Hematopoietic multipotent progenitor cell treated with erythropoietin and hydrocortisone succinate and interleukin-3 and kit ligand, for 8 days (in vitro differentiated cells): ENCODE measurements at regions not wholly inside any gene's neighbourhood (a gene's known extent, or its start where the extent isn't known, plus 50 kb on each side); places are given as distances from the start of the nearest gene placed in this dataset.
A peak's percentile ranks its signal among the peaks of the same experiment; 100 is the strongest.
"Not testable (repeated sequence)": the region's sequence is repeated elsewhere in the genome, so short reads cannot be mapped to it uniquely, and the experiment has no call there.

Experiments
- DNase-seq: peaks from one replicate; pipeline ENCODE4 v3.0.0-alpha.2; 2015

DNA sequence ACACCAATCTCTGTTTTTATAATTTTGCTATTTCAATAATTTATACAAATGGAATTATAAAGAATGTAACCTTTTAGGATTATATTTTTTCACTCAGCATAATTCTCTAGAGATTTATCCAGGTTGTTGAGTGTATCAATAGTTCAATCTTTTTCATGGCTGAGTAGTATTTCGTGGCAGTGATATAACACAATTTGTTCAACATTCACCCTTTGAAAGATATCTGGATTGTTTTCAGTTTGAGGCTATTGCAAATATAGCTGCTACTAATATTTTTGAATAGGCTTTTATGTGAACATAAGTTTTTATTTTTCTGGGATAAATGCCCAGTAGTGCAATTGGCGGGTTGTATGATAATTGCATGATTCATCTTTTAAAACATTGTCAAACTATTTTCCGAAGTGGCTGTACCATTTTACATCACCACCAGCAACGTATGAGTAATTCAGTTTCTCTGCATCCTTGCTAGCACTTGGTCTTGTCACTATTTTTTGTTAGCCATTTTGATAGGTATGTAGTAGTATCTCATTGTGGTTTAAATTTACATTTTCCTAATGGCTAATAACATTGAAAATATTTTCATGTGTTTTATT is 55.6 kb upstream of the ABCD3 start:
- no peak for DNase-seq

DNA sequence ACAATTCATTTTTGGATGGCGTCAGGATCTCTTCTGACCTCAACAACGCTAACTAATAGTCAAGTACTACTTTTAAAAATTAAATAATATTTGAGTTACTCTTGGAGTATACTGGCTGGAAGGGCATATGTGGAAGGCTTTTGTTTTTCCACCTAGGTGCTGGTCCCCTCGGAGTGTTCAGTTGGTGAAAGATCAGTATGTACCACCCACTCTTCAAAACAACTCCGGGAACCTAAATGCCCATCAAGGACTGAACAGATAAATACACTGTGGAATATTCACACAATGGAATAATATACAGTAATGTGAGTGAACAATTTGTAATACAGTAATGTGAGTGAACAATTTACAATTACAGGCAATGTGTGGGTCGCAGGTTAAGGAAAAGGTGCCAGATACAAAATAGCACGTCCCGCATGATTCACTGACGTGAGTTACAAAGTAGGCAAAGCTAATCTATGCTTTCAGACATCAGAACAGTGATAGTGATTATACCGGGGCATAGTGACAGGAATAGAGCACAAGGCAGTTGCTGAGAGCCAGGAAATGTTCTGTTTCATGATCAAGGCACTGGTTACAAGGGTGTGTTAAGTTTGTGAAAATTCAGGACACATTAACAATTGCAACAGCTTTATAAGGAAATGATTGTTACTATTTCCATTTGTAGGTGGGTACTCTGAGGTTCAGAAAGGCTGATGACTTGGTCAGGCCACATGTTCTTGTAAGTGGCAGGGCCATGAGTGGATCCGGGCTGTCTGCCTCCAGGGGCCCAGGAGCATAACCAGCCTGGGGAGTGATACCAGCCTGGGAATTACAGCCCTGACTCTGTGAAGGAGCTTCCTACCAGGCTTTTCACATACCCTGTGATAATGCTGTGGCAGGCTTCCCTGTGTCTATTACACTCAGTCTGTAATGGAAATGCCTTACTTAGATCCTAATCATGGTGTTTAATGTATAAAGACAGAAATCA is 59.3 kb upstream of the ABCD3 start:
- DNase-seq = no peak

DNA sequence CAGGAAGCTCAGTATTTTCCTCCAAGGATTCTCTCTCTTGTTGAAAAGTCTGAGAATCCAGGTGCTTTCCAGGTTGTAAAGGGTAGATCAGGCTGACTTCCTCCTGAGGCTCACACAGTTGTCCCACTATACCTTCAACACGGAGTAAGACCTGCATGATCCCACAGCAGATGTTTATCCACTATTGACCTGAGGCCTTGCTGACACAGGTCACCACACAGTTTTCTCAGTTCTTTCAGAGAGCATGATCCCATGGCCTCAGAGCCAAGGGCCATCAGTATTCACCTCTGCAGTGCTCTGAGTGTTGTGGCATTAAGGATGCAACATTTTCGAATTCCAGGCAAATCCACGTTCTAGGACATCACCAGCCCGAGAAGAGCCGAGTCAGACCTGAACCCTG is 60.5 kb upstream of the ABCD3 start:
- DNase-seq = no peak

DNA sequence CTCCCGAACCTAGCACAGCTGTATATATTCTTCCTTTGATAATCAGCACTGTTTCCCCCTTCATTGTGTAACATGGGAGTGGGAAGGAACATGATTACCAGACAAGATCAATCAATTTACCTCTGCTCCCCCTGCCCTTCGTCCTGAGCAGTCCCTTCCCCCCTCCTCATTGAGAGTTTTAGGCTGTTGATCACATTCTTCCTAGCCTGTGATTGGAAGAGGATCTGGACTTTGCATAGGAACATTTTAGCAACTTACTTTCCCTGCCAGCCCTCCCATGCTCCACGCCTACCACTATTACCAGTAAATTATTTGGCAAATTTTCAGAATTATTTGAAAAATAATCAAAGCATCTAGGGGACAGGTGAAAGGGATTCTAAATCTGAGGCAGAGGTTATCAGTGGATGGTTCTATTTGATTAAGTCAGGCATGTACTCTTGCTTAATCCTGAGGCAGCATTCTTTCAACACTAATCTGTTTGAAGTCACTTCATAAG is 62.7 kb upstream of the ABCD3 start:
- no peak for DNase-seq

DNA sequence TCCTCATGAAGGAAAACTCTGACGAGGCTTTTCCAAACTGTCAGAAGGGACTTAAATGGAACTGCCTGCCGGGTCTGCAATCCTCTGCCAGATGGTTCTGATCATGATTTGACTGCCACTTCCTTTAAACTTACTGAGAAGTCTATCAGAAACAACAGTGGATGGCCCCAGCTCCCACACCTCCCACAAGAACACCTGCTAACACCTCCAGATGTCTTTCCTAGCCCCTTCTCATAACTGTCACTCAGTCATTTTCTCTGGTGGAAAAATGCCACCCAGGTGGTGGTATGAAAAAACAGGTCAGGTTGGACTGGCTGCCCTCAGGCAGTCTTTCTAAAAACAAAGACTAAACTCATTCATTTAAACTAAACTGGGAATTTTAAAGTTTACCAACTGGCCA is 66.7 kb upstream of the ABCD3 start:
- DNase-seq = no peak

DNA sequence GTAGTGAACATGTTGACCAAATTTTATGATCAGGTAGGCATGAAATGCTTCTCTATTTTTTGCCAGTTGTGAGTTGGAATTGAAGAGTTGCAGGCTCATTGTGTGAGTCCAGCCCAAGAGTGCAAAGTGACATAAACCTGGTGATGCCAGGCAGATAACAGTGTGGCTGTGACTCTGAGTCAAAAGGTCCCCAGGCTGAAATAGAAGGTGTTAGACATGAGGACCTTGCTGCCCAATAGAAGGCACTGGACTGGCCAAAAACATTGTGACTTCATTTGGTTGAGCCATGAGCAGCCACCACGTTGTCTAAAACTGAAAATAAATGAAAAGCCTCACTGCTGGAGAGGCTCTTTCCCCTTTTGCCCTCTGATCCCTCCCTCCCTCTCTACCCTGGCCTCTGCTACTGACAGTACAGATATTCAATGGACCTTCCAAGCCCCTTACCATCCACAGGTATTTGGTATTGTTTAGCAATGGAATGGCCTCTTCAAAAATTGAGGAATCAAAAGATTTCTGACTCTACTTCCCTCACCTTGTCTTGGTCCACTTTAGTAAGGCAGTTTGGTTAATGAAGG is 67.8 kb upstream of the ABCD3 start:
- DNase-seq = no peak

DNA sequence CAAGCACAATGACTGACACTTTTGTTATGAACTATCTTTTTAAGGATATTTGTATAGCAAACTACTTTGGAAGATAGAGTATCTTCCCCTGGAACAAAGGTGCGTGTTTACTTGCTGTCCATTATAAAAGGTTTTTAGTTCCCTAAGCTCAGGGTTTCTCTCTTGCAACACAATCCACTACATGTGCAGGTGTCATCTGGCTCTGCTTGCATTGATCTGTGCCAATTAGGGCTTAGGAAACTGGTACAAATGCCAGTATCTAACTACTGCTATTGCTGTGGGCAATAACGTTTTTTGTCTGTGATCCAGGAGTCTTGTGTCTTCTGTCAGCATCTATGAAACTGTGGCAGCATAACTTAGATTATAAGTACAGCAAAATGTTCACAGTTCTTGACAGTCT is 68.3 kb upstream of the ABCD3 start:
- no peak for DNase-seq

DNA sequence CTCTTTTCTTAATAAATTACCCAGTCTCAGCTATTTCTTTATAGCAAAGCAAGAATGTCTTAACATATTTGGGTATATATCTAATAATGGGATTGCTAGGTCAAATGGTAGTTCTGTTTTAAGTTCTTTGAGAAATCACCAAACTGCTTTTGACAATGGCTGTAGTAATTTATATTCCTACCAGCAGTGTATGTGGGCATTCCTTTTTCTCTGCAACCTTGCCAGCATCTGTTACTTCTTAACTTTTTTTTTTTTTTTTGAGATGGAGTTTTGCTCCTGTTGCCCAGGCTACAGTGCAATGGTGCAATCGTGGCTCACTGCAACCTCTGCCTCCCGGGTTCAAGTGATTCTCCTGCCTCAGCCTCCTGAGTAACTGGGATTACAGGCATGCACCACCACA is 69.8 kb upstream of the ABCD3 start:
- DNase-seq = not testable (repeated sequence)

DNA sequence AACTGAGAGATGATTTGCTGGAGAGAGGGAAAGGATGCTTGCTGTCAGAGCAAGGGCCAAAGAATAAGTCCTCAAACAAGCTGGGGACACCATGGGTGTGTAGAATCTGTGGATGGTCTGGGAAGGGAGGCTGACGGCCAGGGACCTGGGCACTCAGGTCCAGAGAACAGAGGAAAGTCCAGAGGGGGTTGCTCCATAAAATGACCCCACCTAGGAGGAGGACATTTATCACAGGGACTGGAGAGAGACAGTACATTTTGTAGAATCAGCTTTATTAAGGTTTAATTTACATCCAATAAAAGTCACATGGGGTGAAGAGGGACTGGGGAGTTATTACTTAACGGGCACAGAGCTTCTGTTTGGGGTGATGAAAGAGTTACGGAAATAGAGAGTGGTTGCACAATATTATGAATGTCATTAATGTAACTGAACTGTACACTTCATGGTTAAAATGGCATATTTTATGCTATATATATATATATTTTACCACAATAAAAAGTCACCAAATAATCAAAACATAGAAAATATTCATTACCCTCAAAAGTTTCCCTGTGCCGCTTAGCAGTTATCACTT is 73.0 kb upstream of the ABCD3 start:
- DNase-seq = no peak

DNA sequence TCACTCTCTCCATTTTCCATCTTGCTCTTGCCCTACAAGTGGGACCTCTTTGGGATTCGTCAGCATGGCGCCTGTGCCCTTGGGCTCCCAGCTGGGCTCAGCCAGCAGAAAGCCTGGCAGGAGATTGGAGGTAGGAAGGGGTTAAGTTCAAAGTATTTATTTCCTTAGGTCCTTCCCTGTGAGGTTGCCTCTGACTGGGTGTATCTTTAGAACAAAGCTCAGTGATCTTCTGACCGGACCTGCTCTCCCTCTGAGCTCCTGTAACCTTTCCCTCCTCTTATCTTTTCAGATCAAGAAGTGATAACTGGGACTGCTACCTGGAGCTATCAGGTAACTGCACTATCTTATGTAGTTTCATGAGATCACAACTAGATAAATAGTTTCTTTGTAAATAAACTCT is 75.8 kb upstream of the ABCD3 start:
- no peak for DNase-seq

DNA sequence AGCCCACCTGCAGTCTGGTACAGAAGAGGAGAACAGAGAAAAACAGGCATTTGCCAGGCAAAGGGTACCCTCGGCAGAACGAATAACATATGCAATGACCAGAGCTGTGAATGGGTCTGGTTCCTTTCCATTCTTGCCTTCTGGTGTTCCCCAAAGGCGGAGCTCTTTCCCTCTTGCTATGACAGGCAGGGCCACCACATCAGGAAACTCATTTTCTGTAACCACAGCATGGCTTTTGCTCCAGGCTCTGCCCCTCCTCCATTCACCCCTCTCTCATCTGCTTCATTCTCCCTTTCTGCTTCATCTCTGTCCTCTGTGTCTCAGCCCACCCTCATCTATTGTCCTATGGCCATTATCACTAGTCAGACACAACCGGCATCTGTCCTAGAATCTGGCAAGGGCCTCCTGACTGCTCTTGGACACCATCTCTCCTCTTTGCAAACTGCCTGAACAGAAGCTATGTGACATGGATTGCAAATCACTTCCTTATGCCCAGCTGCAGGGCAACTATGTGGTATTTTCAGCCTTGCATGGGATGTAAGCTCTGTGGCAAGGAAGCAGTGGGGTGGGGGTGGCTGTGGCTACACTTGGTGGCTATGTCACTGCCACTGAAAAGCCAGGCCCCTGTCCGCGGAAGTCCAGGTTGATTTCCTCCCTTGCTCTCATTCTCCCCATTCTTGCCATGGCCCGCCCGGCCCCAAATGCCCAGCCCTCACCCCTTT is 78.8 kb upstream of the ABCD3 start:
- DNase-seq = no peak

DNA sequence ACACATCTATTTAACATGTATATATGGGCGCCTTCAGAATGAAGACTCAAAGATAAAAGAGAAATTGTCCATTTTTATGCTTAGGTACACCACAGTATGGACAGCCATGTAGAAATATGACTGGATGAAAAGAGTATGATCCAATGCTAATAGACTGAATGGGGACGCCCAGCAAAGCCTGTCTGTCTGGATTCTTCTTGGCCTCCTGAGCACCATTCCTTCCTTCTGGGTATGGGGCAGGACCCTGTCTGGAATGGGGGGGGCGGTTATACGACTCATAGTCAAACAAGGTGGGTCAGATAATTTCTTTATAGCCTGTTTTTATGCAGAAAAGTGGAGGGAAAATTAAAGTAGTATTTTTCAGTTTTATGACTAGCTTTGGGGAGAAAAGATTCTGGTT is 81.2 kb upstream of the ABCD3 start:
- no peak for DNase-seq

DNA sequence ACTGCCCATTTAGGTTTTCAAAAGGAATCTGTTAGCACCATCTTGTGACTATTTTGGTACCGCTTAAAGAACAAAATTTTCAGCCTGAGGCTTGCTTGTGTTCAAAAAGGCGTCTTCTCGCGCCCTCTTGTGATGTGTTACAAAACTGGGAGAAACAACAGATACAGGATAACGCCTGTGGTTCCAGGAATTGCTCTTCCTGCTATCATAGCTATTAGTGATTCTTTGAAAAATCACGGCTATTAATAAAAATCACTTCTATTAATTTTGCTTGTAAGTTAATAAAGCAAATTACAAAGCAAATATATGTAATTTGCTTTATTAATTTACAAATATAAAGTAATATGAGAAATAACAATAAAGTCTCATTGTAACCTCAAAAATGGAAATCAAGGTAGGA is 82.2 kb upstream of the ABCD3 start:
- DNase-seq = peak; percentile 84

DNA sequence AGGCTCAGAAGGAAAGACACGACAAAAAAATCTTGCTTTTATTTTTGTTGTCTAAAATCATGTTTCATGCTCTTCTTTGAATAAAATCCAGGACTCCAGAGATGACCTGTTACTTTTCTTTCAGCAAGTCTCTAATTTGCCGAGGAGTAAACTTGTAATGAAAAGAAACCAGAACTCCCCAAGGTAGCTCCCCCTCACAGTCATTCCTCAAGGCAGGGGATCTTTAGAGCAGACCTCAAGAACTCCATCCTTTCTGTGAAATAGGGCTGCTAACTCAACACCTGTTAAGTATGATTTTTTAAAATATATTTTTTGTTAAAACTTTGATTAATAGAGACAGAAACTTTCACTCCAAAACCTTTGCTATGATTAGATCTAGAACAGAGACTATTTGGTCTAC is 82.7 kb upstream of the ABCD3 start:
- no peak for DNase-seq

DNA sequence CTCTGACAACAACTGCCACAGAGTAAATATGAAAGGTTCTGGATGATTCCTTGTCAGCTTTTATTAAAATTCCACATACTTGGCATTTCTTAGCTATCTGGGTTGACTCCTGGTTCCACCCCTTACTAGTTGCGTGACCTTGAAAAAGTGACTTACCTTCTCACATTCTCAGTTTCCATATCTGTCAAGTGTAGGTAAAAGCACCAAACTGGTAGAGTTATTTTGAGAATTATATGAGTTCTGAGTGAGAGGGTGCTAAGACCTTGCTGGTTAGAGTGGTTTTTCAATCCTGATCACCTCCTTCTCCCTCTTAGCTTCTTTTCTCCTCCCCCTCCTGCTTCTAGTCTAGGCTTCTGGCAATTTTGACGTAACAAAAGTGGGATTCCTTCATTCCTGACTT is 83.4 kb upstream of the ABCD3 start:
- DNase-seq = no peak

DNA sequence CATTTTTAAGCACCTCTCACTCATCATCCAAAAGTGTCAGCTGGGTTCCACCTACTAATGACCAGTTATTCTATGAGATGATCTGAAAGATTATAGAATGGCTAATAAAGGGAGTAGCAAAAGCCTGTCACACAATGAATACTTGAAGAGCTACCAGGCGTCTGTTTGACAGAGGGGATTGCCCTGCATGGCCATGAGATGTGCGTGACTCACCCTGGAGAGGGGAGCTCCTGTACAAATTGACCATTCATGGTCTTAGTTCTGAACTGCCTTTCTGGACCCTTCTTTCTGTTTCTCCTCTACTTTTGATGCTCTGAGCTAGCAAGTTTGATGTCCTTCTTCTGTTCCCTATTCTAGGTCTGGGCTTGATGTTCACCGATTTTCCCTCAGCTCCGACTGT is 85.2 kb upstream of the ABCD3 start:
- DNase-seq = no peak

DNA sequence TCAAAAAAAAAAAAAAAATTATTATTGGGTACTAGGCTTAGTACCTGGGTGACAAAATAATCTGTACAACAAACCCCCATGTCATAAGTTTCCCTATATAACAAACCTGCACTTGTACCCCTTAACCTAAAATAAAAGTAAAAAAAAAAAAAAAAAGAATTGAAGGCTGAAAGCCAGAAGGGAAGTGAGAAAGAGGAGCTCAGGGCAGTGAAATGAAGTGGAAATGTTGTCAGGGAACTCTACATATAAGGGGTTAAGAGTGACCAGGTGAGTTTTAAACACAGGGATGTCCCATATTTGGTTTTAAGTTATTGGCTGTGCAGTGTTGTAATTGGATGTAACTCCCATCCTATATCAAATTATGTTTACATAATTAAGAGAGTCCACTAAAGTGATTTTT is 85.7 kb upstream of the ABCD3 start:
- no peak for DNase-seq

DNA sequence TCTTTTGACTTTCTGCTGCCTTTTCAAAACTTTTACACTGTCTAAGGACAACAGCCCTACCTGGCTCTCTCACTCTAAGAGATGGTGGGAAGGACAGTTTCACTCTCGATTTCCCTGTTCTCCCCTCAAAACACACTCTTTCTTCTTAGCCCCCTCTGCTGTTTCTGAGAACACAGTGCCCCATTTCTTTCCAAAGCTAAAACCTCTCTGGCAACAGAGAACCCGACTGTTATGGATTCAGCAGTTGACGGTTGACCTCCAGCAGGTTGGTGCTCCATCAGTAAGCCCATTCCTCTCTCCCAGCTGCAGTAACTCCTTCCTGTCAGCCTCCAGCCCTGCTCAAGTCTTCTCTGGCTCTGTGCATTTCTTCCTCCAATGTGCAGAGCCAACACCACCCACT is 88.2 kb upstream of the ABCD3 start:
- no peak for DNase-seq

DNA sequence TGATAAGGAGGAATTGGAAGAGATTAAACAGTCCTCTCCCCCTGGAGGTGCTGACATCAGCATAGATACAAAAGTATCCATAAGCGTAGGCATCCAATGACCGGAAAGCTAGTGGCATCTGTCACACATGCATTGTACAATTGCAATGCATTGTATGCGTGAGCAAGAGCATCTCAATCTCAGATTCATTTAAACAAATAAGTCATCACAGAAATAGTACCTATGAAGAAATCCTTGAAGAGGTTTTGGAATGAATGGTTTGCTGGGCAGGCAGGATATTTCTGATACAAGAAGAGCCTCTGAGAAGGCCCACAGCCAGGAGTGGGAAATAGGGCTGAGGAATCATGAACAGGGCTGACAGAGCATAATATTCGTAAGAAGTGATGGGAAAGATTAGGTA is 88.9 kb upstream of the ABCD3 start:
- no peak for DNase-seq

DNA sequence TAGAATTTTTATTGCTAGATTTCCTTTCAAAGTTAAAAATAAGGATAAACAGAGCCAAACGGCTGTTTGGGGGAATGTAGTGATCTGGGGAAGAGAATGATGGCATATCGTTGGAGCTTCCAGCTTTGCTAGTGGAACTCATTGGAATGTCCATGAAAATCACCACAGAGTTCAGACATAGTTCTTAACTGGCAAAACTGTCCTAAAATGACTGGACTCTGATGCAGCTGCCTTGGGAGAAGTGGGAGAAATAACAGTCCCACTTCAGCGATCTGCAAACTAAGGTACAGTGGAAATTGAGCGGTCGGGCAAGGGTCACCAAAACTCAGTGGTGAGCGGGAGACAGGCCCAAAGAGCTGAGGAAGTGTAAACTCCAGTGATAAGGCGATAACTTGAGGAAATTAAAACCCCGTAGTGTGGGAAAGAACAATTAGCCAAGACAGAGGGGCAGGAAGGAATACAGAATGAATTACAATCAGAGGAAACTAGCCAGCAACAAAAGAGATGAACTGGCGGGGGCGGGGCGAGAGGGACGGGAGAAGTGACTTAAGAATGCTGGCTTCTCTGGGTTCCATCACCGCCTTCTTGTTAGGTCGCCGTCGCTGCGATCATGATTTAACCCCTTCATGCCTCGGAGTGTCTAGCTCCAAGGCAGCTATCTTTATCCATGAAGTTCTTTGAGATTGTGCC is 89.8 kb upstream of the ARHGAP29 start:
- DNase-seq = no peak

DNA sequence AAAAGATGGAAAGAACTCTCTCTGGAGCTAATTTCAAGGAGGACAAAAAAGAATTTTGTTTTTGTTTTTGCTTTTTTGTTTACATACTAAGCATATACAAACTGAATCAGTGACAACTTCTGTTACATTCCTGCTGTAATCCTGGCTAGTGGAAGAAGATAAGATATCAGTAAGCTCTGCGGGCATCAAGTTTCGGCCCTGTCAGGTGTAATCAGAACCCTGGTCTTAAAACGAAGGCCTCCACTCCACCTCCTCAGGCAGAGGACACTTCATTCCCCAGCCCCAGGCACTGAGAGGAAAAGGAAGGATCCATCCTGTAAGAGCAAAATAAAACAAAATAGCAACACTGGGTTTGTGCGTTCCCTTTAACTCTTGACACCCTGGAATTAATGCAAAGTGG is 88.9 kb upstream of the ARHGAP29 start:
- DNase-seq = no peak
